CD1c-positive myeloid dendritic cell (primary cell): ENCODE measurements at regions not wholly inside any gene's neighbourhood (a gene's known extent, or its start where the extent isn't known, plus 50 kb on each side); places are given as distances from the start of the nearest gene placed in this dataset.
A peak's percentile ranks its signal among the peaks of the same experiment; 100 is the strongest.

Experiments
- DNase-seq: peaks from one replicate; pipeline ENCODE4 v3.0.0-alpha.2; 2016; ENCODE audit errors: extremely low spot score

- no peak for DNase-seq
Measured at GRCh38 chr6:105850261-105851112, 235.6 kb upstream of the PRDM1 start.

- DNase-seq: no peak
Measured at GRCh38 chr6:105849746-105850145, 236.4 kb upstream of the PRDM1 start.

- no peak for DNase-seq
Measured at GRCh38 chr6:105847433-105847832, 238.7 kb upstream of the PRDM1 start.

- no peak for DNase-seq
Measured at GRCh38 chr6:105844275-105844883, 241.8 kb upstream of the PRDM1 start.

GRCh38 chr6:105839266-105839665 is 246.9 kb upstream of the PRDM1 start:
- no peak for DNase-seq

- DNase-seq: no peak
Measured at GRCh38 chr6:105838171-105838570, 248.0 kb upstream of the PRDM1 start.

GRCh38 chr6:105836889-105837288 is 249.2 kb upstream of the PRDM1 start:
- no peak for DNase-seq

GRCh38 chr6:105836379-105836778 is 249.8 kb upstream of the PRDM1 start:
- no peak for DNase-seq

GRCh38 chr6:105835373-105835772 is 250.8 kb upstream of the PRDM1 start:
- DNase-seq: peak; percentile 34

- DNase-seq: peak; percentile 63
Measured at GRCh38 chr6:105833959-105834947, 251.9 kb upstream of the PRDM1 start.

GRCh38 chr6:105832313-105832761 is 253.8 kb upstream of the PRDM1 start:
- DNase-seq: peak; percentile 76

GRCh38 chr6:105831311-105832097 is 254.6 kb upstream of the PRDM1 start:
- no peak for DNase-seq

- no peak for DNase-seq
Measured at GRCh38 chr6:105825210-105825609, 260.9 kb upstream of the PRDM1 start.

- no peak for DNase-seq
Measured at GRCh38 chr6:105824732-105825131, 261.4 kb upstream of the PRDM1 start.

- DNase-seq: peak; percentile 45
Measured at GRCh38 chr6:105821777-105822176, 264.4 kb upstream of the PRDM1 start.

GRCh38 chr6:105821027-105821426 is 265.1 kb upstream of the PRDM1 start:
- no peak for DNase-seq

- peak; percentile 81 for DNase-seq
Measured at GRCh38 chr6:105819745-105820144, 266.4 kb upstream of the PRDM1 start.

- no peak for DNase-seq
Measured at GRCh38 chr6:105818505-105818904, 267.6 kb upstream of the PRDM1 start.

- no peak for DNase-seq
Measured at GRCh38 chr6:105817961-105818360, 268.2 kb upstream of the PRDM1 start.

- DNase-seq: no peak
Measured at GRCh38 chr6:105817370-105817769, 268.8 kb upstream of the PRDM1 start.

- DNase-seq: no peak
Measured at GRCh38 chr6:105816847-105817246, 269.3 kb upstream of the PRDM1 start.
